Left renal pelvis (tissue), 4 donors: ENCODE measurements at regions not wholly inside any gene's neighbourhood (a gene's known extent, or its start where the extent isn't known, plus 50 kb on each side); places are given as distances from the start of the nearest gene placed in this dataset.

Source experiments
- DNase-seq, 4 donors: peaks; one replicate each; pipeline ENCODE4 v3.0.0-alpha.2; 2013; ENCODE audit warnings: low read depth in 4 of 4, low spot score in 3 of 4

- DNase-seq = no peak
Observed at GRCh38 chr4:127558489-127559407, 74.0 kb upstream of the INTU start.

DNA sequence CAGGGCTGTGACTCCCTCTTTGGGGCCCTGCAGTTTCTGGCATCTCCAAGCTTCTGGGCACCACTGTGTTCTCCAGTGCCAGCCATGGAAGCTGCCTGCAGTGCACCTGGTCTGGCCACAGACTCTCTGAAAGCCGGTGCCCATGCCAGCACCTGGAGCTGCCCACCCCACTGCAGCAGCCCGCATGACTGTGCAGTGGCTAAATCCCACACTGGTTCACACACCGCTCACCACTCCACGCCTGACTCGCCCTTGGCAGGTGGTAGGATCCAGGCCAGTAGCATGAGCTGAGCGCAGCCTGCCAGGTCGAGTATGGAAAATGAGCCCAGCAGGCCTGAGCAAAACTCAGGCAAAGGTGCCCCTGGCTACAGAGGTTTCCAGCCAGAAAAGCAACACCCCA, 72.8 kb upstream of the INTU start:
- DNase-seq = no peak

DNA sequence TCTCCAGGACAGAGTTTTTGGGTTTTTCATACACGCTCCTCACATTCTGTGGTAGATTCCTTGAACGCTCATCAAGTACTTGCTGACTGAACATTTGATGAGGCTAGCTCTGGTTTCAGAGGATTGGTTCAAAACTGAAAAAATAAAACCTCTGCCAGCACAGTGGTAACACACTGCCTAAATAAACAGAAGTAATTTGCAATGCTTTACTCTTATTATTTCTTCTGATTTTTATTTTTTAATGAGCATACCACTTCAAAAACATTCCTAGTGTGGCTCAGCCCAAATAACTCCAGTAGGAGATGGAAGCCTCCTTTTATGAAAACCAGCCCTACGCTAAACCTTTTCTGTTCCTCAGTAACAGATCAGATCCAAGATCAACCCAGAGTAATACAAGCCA, 72.0 kb upstream of the INTU start:
- no peak for DNase-seq

GRCh38 chr4:127574643-127575042, 58.1 kb upstream of the INTU start:
- no peak for DNase-seq

DNA sequence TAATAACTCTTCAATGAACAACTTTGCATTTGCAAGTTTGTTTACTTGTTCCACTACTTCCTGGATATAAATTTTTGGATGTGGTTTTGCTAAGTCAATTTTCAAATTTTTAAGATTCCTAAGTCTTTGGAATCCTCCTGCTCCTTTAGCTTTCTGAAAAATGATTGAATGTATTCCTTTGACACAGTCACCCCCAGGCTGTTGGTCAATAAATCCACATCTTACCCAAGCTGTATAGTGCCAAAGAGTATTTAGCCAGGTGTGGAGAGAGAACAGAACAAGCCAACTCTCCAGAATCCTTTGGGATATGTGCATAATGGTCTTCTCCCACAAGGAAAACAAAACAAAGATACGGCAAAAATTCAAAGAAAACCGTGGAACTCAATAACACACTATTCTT, 56.9 kb upstream of the INTU start:
- DNase-seq = no peak

- no peak for DNase-seq
Observed at GRCh38 chr4:127578491-127578890, 54.3 kb upstream of the INTU start.

- DNase-seq = no peak
Observed at GRCh38 chr4:127578967-127579366, 53.8 kb upstream of the INTU start.

DNA sequence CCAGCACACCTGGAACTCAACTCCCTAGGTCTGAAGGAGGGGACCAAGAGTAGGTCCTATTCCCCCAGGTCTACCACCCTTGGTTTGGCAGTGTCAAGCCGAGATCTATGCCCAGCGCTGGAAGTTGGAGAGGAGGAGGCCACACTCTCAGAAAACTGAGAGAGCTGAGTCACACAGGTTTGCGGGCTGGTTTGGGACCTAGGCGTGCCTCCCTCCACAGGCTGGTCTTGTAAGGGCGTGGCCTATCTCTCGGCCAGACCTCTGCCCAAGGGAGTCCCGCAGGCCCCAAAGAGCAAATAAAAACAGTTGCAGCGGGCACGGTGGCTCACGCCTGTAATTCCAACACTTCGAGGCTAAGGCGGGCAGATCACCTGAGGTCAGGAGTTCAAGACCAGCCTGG, 52.9 kb upstream of the INTU start:
- no peak for DNase-seq

DNA sequence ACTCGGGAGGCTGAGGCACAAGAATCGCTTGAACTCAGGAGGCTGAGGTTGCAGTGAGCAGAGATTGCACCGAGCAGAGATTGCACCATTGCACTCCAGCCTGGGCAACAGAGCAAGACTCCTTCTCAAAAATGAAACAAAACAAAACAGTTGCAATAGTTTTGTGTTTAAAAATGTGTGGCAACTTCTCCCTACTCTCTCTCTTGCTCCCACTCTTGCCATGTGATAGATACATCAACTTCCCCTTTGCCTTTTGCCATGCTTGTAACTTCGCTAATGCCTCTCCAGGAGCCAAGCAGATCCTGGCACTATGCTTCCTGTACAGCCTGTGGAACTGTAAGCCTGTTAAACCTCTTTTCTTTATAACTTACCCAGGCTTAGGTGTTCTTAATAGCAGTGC, 52.5 kb upstream of the INTU start:
- no peak for DNase-seq

DNA sequence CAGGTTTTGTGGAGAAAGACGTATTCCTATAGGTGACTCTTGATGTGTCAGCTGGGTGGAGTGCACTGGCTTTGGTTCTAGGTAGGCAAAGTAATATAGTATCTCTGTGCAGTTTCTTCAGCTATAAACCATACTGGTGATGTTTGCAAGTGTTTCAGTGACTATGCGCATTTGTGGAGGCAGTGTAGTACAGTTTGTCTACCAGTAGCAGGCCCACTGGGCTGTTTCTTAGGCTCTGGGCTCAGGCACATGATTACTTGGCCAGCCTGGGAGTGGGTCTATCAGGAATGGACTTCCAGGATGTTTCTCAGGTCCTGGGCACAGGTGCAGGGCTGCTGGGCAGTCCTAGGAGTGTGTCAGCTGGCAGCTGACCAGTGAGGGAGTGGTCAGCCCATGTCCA, 51.9 kb upstream of the INTU start:
- no peak for DNase-seq
